Adrenal gland (tissue), 9 donors: ENCODE measurements at regions not wholly inside any gene's neighbourhood (a gene's known extent, or its start where the extent isn't known, plus 50 kb on each side); places are given as distances from the start of the nearest gene placed in this dataset.

Experiments used
- DNase-seq, 7 donors: peaks; one replicate each; pipeline ENCODE4 v3.0.0-alpha.2; 2019 to 2020
- H3K27ac ChIP-seq, 5 donors: fragments of 200-600 bp; sonication (generic) in 4 of 5; 1 replicate in 3 of 5; 2 replicates in 2 of 5; pipeline versions ENCODE4 v1.5.1 to v1.8.0; 2016 to 2020; ENCODE audit warnings: mild to moderate bottlenecking in 1 of 5
- H3K27me3 ChIP-seq: fragments of 200-600 bp; 2 replicates; pipeline ENCODE4 v1.8.0; 2021
- H3K36me3 ChIP-seq, 2 donors: fragments of 200-600 bp; replicated peaks in 1 of 2; 1 replicate in 1 of 2; 2 replicates in 1 of 2; pipeline versions ENCODE4 v1.5.1 to v1.8.0; 2018 to 2022
- H3K4me1 ChIP-seq, 2 donors: fragments of 200-600 bp; replicated peaks in 1 of 2; 1 replicate in 1 of 2; 2 replicates in 1 of 2; pipeline versions ENCODE4 v1.5.1 to v1.8.0; 2018 to 2021
- H3K4me3 ChIP-seq, 4 donors: fragments of 200-600 bp; sonication (generic) in 3 of 4; one replicate each; pipeline ENCODE4 v1.5.1; 2016 to 2018
- H3K9me3 ChIP-seq, 3 donors: fragments of 200-600 bp; sonication (generic) in 1 of 3; replicated peaks in 1 of 3; 1 replicate in 2 of 3; 2 replicates in 1 of 3; pipeline versions ENCODE4 v1.5.1 to v1.8.0; 2016 to 2021
- POLR2A ChIP-seq, 2 donors: fragments of 450-650 bp; IDR thresholded peaks; one replicate each; pipeline ENCODE4 v1.6.1; 2017; ENCODE audit warnings: antibody characterized with exemption in 2 of 2, mild to moderate bottlenecking in 2 of 2, moderate library complexity in 1 of 2
- WGBS, 4 donors: extraction: QIAGEN DNeasy Blood & Tissue Kit in 2 of 4; methylation state at CpG; one replicate each; pipeline versions ENCODE4 v1.1.5 to v1.1.7; 2013 to 2017; 5-methylcytosine and 5-hydroxymethylcytosine counted together
- intact Hi-C, 2 donors: fragments of 100-400 bp; cut with DNase I; formaldehyde crosslinking; loops; one replicate each; pipeline versions ENCODE4 v1.14.1 to v1.15.0; 2022 to 2023
- TF ChIP-seq, protein P1 (sequence below), 6 experiments: fragments of 450-650 bp in 4 of 6; fragments of 200-600 bp in 2 of 6; sonication (generic) in 1 of 6; IDR thresholded peaks; 1 replicate in 5 of 6; 2 replicates in 1 of 6; pipeline versions ENCODE4 v1.5.1 to v1.8.0; 2016 to 2021; ENCODE audit warnings: antibody characterized with exemption in 6 of 6, mild to moderate bottlenecking in 2 of 6, moderate library complexity in 1 of 6
- donor health status: healthy with polysubstance abuse.
- donor health status: Bipolar disorder and iron deficiency.
- donor health status: DM: yes; HTN: yes; CAD: no.
- donor health status: DM: no; HTN: no; CAD: no.
- donor health status: DM: no; HTN: no; CAD: no.

DNA sequence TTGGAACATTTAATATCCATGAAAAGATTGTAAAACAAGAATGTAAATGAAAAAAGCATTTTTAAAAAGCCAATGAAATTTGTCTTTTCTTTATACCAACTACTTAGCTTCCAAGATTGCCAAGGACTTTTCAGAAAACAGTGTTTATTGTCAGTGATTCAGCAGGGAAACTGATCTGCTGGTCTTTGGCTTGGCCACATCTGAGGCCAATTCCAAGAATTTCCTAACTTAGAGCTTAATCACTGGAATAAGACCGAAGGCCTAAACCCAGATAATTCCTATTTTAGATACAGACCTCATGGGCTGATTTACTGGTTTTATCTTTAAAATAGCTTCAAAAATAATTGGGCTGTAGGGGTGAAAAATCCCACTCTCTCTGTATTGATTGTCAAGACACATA is 260.5 kb upstream of the RORA start:
- no peak for DNase-seq
- intact Hi-C loops: no loop called here
- WGBS, 4 donors: 32 to 45% (median 39%) methylated on average over 1 of the region's 1 CpG
- TF ChIP-seq POLR2A (IDR thresholded peaks at IDR 0.05): no peak
- TF ChIP-seq, protein P1, sequence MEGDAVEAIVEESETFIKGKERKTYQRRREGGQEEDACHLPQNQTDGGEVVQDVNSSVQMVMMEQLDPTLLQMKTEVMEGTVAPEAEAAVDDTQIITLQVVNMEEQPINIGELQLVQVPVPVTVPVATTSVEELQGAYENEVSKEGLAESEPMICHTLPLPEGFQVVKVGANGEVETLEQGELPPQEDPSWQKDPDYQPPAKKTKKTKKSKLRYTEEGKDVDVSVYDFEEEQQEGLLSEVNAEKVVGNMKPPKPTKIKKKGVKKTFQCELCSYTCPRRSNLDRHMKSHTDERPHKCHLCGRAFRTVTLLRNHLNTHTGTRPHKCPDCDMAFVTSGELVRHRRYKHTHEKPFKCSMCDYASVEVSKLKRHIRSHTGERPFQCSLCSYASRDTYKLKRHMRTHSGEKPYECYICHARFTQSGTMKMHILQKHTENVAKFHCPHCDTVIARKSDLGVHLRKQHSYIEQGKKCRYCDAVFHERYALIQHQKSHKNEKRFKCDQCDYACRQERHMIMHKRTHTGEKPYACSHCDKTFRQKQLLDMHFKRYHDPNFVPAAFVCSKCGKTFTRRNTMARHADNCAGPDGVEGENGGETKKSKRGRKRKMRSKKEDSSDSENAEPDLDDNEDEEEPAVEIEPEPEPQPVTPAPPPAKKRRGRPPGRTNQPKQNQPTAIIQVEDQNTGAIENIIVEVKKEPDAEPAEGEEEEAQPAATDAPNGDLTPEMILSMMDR (IDR thresholded peaks at IDR 0.05): no peak
- H3K27me3 ChIP-seq: no peaks in the 10 kb centered on the region
- H3K4me1 ChIP-seq: no peaks in the 10 kb centered on the region
- H3K36me3 ChIP-seq: no peaks in the 10 kb centered on the region
- H3K4me3 ChIP-seq: no peak overlapping the region
- no peak overlapping the region for H3K27ac ChIP-seq
- no peaks in the 10 kb centered on the region for H3K9me3 ChIP-seq

DNA sequence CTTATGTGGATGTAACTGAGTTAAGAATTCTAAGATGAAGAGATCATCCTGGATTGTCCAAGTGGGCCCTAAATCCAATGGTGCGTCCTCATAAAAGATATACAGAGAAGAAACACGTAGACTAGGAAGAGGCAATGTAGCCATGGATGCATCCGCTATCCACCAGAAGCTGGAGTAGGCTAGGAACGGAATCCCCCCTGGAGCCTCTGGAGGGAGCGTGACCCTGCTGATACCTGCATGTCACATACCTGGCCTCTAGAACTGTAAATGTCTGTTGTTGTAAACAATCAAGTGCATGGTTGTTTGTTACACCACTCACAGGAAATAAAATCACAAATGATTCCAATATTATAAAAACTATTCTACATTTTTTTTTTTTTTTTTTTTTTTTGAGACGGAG is 254.5 kb upstream of the RORA start:
- DNase-seq: no peak
- Histone ChIP-seq H3K9me3 (no peaks in the 10 kb centered on the region), H3K36me3 (no peaks in the 10 kb centered on the region), H3K4me3 (no peak overlapping the region), H3K27me3 (no peaks in the 10 kb centered on the region), H3K27ac (no peak overlapping the region), H3K4me1 (no peaks in the 10 kb centered on the region)
- TF ChIP-seq POLR2A (IDR thresholded peaks at IDR 0.05): no peak
- TF ChIP-seq, protein P1 (IDR thresholded peaks at IDR 0.05): no peak
- intact Hi-C loops: no loop called here
- 92 to 95% (median 94%) methylated on average over 5 to 6 of the region's 6 CpGs for WGBS, 4 donors

DNA sequence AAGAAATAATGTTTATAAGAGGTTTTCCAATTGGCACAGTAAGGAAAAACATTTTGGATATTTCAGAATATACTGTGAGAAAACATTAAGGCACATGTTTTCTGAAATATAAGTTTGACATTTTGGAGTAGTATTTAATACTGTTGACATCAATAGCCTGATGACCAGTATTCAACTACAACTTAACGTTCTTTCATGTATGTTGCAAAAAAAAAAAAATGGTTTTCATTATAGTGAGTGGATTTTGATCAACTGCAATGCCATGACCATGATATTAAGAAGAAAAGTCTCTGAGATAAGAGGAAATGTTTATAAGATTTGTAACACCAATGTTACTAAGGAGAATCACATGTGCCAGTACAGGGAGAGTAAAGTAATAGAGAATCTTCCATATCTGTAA is 252.8 kb upstream of the RORA start:
- Histone ChIP-seq H3K27ac (no peak overlapping the region), H3K9me3 (no peaks in the 10 kb centered on the region), H3K4me3 (no peak overlapping the region), H3K4me1 (no peaks in the 10 kb centered on the region), H3K27me3 (no peaks in the 10 kb centered on the region), H3K36me3 (no peaks in the 10 kb centered on the region)
- no peak for DNase-seq
- no peak for TF ChIP-seq POLR2A (IDR thresholded peaks at IDR 0.05)
- TF ChIP-seq, protein P1 (IDR thresholded peaks at IDR 0.05): no peak
- intact Hi-C loops: no loop called here
- 55 to 77% (median 64%) methylated on average over 1 of the region's 1 CpG for WGBS, 4 donors

DNA sequence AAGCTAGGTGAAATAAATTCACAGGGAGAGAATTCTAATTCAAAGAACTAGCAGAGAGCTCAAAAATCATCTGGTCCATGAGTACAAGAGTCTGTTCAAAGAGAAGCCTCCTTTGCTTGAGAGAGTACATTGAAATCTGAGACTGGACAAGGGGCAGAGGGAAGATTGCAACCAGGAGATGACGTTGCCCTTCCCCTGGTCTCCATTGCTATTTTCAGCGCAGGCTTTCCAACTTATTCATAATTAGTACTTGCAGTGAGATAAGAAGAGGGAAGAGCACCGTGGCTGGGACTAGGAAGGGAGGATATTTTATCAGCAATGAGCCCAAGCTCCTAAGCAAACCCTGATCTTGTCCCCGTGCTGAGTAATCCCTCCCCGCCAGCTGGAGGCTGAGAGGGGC is 251.8 kb upstream of the RORA start:
- Histone ChIP-seq H3K4me1 (no peaks in the 10 kb centered on the region), H3K4me3 (no peak overlapping the region), H3K36me3 (no peaks in the 10 kb centered on the region), H3K9me3 (no peaks in the 10 kb centered on the region), H3K27me3 (no peaks in the 10 kb centered on the region), H3K27ac (no peak overlapping the region)
- intact Hi-C loops: no loop called here
- WGBS, 4 donors: 43 to 62% (median 58%) methylated on average over 5 of the region's 5 CpGs
- DNase-seq: no peak
- TF ChIP-seq POLR2A (IDR thresholded peaks at IDR 0.05): no peak
- TF ChIP-seq, protein P1 (IDR thresholded peaks at IDR 0.05): no peak
